Calu3 (cell line): ENCODE measurements at regions not wholly inside any gene's neighbourhood (a gene's known extent, or its start where the extent isn't known, plus 50 kb on each side); places are given as distances from the start of the nearest gene placed in this dataset.

ENCODE experiments used
- BruUV-seq: library from RNA; stranded (reverse); fragments of 400-500 nt; replicated peaks from 2 replicates; lab custom pipeline; 2021; lab: Mats Ljungman, UMichigan
- CTCF ChIA-PET: fragments of 300-600 bp; sonication (Branson Sonifier 250); formaldehyde crosslinking; loops from one replicate; lab custom pipeline; 2022; ENCODE audit warnings: antibody characterized with exemption; lab: Charles Lee
- DNase-seq: peaks from one replicate; pipeline ENCODE4 v3.0.0; 2022
- H3K27ac Mint-ChIP-seq: one replicate; pipeline ENCODE4 v1.8.0; 2022; ENCODE audit warnings: mixed read lengths; ENCODE audit not compliant: unreplicated experiment
- H3K27me3 Mint-ChIP-seq: one replicate; pipeline ENCODE4 v1.8.0; 2022; ENCODE audit warnings: mixed read lengths; ENCODE audit not compliant: unreplicated experiment
- H3K36me3 Mint-ChIP-seq: one replicate; pipeline ENCODE4 v1.8.0; 2022; ENCODE audit warnings: mild to moderate bottlenecking, moderate library complexity, mixed read lengths; ENCODE audit not compliant: insufficient read depth, unreplicated experiment
- H3K4me1 Mint-ChIP-seq: one replicate; pipeline ENCODE4 v1.8.0; 2022; ENCODE audit warnings: mild to moderate bottlenecking, low read depth, mixed read lengths; ENCODE audit not compliant: unreplicated experiment
- H3K4me3 Mint-ChIP-seq: one replicate; pipeline ENCODE4 v1.8.0; 2022; ENCODE audit warnings: mild to moderate bottlenecking, low read depth, moderate library complexity, mixed read lengths; ENCODE audit not compliant: unreplicated experiment
- H3K9me3 Mint-ChIP-seq: one replicate; pipeline ENCODE4 v1.8.0; 2022; ENCODE audit warnings: low read depth, mixed read lengths; ENCODE audit not compliant: unreplicated experiment
- CTCF ChIP-seq: fragments of 200-600 bp; IDR thresholded peaks from one replicate; pipeline ENCODE4 v1.8.0; 2022; ENCODE audit warnings: antibody characterized with exemption; ENCODE audit not compliant: unreplicated experiment
- intact Hi-C: fragments of 100-400 bp; cut with micrococcal nuclease; formaldehyde crosslinking; loops from one replicate; pipeline ENCODE4 v1.10.0; 2022; ENCODE audit not compliant: unreplicated experiment

GRCh38 chr18:38466426-38466825 lies 900.8 kb upstream of the CELF4 start:
- H3K9me3 Mint-ChIP-seq, result peaks cover 4% of the 10 kb centered on the region
- DNase-seq, result no peak
- CTCF ChIA-PET, result no interaction called here
- no peak overlapping the region for H3K27ac Mint-ChIP-seq
- intact Hi-C loops, result no loop called here
- peaks cover 28% of the 10 kb centered on the region for H3K27me3 Mint-ChIP-seq
- no peak overlapping the region for H3K4me3 Mint-ChIP-seq
- H3K4me1 Mint-ChIP-seq, result peaks cover 8% of the 10 kb centered on the region
- no peaks in the 10 kb centered on the region for H3K36me3 Mint-ChIP-seq
- no TSS peak for BruUV-seq
- no peak for TF ChIP-seq CTCF

GRCh38 chr18:38464024-38464423 lies 898.4 kb upstream of the CELF4 start:
- no peak overlapping the region for H3K27ac Mint-ChIP-seq

GRCh38 chr18:38460657-38461056 lies 895.1 kb upstream of the CELF4 start:
- H3K27me3 Mint-ChIP-seq, result peaks cover 15% of the 10 kb centered on the region
- peaks cover 6% of the 10 kb centered on the region for H3K9me3 Mint-ChIP-seq
- H3K4me3 Mint-ChIP-seq, result no peak overlapping the region
- intact Hi-C loops, result no loop called here
- CTCF ChIA-PET, result no interaction called here
- H3K4me1 Mint-ChIP-seq, result no peaks in the 10 kb centered on the region
- H3K27ac Mint-ChIP-seq, result no peak overlapping the region
- DNase-seq, result no peak
- no TSS peak for BruUV-seq
- TF ChIP-seq CTCF, result no peak
- no peaks in the 10 kb centered on the region for H3K36me3 Mint-ChIP-seq

More at GRCh38 chr18:38464024-38464423, 898.4 kb upstream of the CELF4 start:
- Mint-ChIP-seq H3K4me1 (peaks cover 4% of the 10 kb centered on the region), H3K4me3 (no peak overlapping the region), H3K27me3 (peaks cover 19% of the 10 kb centered on the region), H3K36me3 (no peaks in the 10 kb centered on the region), H3K9me3 (peaks cover 4% of the 10 kb centered on the region)
- no peak for TF ChIP-seq CTCF
- intact Hi-C loops, result no loop called here
- CTCF ChIA-PET, result no interaction called here
- no peak for DNase-seq
- no TSS peak for BruUV-seq

- Mint-ChIP-seq H3K4me1 (no peaks in the 10 kb centered on the region), H3K27me3 (peaks cover 15% of the 10 kb centered on the region), H3K36me3 (no peaks in the 10 kb centered on the region), H3K27ac (no peak overlapping the region), H3K4me3 (no peak overlapping the region), H3K9me3 (peaks cover 5% of the 10 kb centered on the region)
- intact Hi-C loops, result no loop called here
- TF ChIP-seq CTCF, result no peak
- CTCF ChIA-PET, result interaction anchor here (0.7 kb wide), 1 partner anchor 31 kb away, joined by 3 read pairs; no protein-coding TSS in a partner anchor
- BruUV-seq, result no TSS peak
- DNase-seq, result no peak
These were observed 893.8 kb upstream of the CELF4 start for GRCh38 chr18:38459131-38459994.
